Activated T-cell treated with anti-CD3 and anti-CD28 coated beads for 24 hours (primary cell): ENCODE measurements at regions not wholly inside any gene's neighbourhood (a gene's known extent, or its start where the extent isn't known, plus 50 kb on each side); places are given as distances from the start of the nearest gene placed in this dataset.

Experiments used
- DNase-seq: peaks from one replicate; pipeline ENCODE4 v3.0.0-alpha.2; 2020; ENCODE audit warnings: low read depth

GRCh38 chr20:39266989-39267388 lies 304.8 kb downstream of the DHX35 start:
- no peak for DNase-seq

- DNase-seq: peak; percentile 23
Measured at GRCh38 chr20:39264506-39265172, 302.5 kb downstream of the DHX35 start.

- DNase-seq: no peak
Measured at GRCh38 chr20:39263076-39263475, 300.9 kb downstream of the DHX35 start.

GRCh38 chr20:39259808-39260207 lies 297.7 kb downstream of the DHX35 start:
- DNase-seq: no peak

- DNase-seq: no peak
Measured at GRCh38 chr20:39259010-39259803, 297.1 kb downstream of the DHX35 start.

GRCh38 chr20:39258253-39258652 lies 296.1 kb downstream of the DHX35 start:
- DNase-seq: no peak

GRCh38 chr20:39253051-39253755 lies 291.1 kb downstream of the DHX35 start:
- DNase-seq: no peak

GRCh38 chr20:39252035-39252434 lies 289.9 kb downstream of the DHX35 start:
- no peak for DNase-seq

GRCh38 chr20:39249798-39250197 lies 287.7 kb downstream of the DHX35 start:
- no peak for DNase-seq

- no peak for DNase-seq
Measured at GRCh38 chr20:39248862-39249485, 286.8 kb downstream of the DHX35 start.

- DNase-seq: no peak
Measured at GRCh38 chr20:39248171-39248861, 286.2 kb downstream of the DHX35 start.

GRCh38 chr20:39246436-39246835 lies 284.3 kb downstream of the DHX35 start:
- DNase-seq: no peak

GRCh38 chr20:39245685-39246311 lies 283.7 kb downstream of the DHX35 start:
- DNase-seq: no peak

- DNase-seq: no peak
Measured at GRCh38 chr20:39243962-39244361, 281.8 kb downstream of the DHX35 start.

GRCh38 chr20:39242614-39243013 lies 280.5 kb downstream of the DHX35 start:
- DNase-seq: no peak

- DNase-seq: no peak
Measured at GRCh38 chr20:39234520-39235095, 272.5 kb downstream of the DHX35 start.

- DNase-seq: no peak
Measured at GRCh38 chr20:39233755-39234154, 271.6 kb downstream of the DHX35 start.

- no peak for DNase-seq
Measured at GRCh38 chr20:39227416-39227815, 265.3 kb downstream of the DHX35 start.

- DNase-seq: no peak
Measured at GRCh38 chr20:39225978-39226377, 263.8 kb downstream of the DHX35 start.

GRCh38 chr20:39225536-39225935 lies 263.4 kb downstream of the DHX35 start:
- DNase-seq: no peak

- DNase-seq: no peak
Measured at GRCh38 chr20:39222101-39222500, 260.0 kb downstream of the DHX35 start.
